Globus pallidus (tissue), 1 donor: ENCODE measurements at regions not wholly inside any gene's neighbourhood (a gene's known extent, or its start where the extent isn't known, plus 50 kb on each side); places are given as distances from the start of the nearest gene placed in this dataset.

ENCODE experiments used
- DNase-seq: peaks from one replicate; pipeline ENCODE4 v3.0.0-alpha.2; 2015; ENCODE audit warnings: low spot score

DNA sequence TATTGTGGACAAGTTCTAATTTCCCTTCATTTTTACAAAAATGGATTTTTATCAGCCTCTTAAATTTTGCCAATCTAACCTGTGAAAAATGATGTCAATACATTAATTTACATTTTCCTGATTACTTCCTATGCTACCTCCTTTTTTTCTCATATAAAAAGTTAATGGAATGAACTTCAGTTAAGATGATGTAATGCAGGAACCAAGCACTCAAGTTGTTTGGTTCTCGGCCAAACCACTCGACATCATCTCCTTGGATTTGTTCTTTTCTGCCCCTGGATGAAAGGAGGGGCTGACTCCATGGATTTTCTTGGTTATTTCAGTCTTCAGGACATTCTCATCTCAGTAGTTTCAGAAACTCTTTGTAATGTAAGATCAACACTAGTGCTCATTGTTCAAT is 253.1 kb upstream of the NXPH2 start:
- DNase-seq: no peak

DNA sequence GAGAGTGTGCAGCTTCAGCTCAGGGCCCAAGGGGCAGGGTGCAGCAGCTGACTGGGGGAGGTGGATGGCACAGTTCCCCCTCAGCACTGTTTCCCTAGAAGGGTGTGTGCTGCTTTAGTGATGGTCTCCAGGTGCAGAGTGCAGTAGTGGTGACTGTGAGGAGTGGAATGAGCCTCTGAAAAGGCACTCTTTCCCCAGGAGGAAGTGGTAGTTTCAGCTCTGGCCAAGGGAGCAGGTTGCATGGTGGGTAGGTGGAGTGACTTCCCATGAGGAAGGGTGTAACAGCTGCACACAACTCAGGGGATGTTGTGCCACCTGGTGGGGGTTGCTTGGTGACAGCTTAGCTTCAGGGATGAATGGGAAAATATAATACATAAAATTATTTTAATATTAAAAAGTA is 251.5 kb upstream of the NXPH2 start:
- no peak for DNase-seq

DNA sequence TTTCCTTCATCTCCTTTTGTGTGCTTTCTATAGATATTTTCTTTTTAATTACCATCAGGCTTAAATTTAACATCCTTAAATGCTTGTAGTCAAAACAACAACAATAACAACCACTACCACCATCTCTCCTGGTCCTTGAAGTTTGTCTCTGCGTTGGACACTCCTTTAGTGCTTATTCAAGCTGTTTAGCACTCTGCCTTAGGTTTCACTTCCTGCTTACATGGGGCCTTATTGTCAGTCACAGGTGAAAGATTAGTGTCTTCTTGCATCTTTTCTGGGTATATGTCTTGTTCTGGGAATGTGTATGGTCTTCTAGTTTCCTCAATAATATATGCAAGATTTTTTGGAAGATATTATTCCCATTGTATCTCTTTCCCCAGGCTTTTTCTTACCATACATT is 240.1 kb upstream of the NXPH2 start:
- DNase-seq: no peak

DNA sequence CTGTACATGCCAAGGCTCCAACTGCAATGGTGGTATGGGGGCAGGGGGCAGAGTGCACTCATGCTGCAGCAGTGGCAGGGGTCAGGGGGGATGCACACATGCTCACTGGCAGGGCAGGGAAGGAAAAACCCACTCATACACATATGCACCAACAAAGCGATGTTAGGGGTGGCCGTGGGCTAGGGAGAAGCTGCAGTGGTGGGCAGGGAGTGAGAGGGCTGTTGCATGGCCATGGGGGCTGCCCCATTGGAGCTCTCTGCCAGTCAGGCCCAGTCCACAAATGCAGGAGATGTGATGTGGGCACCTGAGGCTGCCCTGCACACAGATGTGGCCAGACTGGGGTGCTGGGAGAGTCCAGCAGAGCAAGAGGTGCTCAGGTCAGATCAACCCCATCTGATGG is 238.1 kb upstream of the NXPH2 start:
- DNase-seq: no peak

DNA sequence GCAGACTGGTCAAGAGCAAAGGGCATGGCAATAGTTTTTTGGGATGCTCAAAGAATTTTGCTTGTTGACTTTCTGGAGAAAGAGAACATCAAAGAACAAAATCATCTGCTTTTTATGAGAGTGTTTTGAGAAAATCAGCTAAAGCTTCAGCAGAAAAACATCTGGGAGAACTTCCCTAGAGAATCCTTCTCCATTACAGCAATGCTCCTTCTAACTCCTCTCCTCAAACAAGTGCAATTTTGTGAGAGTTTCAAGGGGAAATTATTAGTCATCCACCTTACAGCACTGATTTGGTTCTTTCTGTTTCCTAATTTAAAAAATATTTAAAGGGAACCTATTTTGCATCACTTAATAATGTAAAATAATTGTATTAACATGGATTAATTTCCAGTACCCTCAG is 226.9 kb upstream of the NXPH2 start:
- DNase-seq: no peak

DNA sequence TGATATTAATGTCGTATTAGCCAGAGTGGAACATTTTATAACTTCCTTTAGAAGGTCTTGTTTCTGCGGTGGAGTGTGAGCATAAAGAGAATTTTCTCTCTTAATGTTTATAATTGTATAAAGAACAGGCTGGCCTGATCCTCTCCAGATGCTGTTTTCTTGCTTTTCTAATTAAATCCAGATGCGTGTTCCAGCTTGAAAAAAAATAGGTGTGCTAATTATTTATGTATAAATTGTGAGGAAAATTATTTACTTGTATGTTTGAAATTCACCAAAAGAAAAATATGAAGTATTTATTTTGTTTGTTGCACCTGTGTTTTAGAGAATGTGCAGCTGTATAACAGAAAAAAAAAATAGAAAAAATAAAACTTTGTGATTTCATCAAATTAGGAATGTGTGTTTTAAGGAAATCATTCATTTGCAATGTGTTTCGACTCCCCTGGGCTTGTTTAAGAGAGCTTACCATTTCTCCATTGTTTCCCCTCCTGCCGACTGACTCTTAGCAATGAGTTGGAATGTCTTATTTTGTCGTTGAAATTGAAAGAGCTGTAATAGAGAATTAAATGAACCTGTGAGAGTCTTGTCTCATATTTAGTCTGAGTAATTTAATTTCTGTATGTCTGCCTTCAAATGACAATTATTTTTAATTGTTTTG is 220.1 kb upstream of the NXPH2 start:
- no peak for DNase-seq

DNA sequence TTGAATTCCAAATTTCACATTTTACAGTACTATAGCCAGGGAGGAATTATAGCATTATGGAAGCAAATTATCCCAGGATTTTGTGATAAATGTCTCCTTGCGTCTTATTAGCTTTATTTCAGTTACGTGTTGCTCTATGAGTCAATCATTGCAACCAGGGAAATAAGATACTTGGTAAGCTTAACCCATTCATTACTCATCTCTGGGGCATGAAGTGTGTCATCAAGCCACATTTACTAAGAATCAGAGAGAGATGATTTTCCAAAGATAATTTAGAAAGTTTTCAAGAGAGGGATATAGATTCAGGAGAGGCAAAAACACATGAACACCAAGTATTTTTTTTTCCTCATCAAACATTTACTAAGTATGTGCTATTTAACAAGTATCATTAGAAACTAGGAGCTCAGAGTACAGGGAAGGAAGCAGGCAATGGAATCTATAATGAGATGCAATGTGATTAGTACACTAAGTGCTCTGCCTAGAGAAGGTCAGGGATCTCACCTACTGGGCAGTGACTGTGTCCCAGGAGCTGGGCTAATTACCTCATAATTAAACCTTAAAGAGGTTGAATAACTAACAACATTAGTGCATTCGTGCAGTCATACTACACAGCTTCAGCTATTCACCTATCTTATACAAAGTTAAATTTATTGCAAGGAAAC is 217.8 kb upstream of the NXPH2 start:
- DNase-seq: no peak

DNA sequence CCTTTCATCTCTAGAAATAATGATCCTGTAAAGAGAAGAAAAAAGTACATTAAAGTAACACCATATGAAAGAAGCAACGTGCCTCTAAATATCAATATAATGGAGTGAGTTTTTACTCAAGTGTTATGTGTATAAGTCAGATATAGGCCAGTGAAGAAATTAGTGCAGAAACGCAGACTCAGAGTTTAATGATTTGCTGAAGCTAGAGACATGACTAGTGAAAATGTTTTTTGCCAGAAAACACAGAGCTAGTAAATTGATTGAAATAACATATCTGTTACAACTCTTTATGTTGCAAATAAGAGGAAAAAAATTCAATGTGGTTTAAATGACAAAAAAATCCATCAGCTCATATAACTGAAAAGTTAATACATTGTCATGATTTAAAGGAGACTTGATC is 217.2 kb upstream of the NXPH2 start:
- DNase-seq: no peak

DNA sequence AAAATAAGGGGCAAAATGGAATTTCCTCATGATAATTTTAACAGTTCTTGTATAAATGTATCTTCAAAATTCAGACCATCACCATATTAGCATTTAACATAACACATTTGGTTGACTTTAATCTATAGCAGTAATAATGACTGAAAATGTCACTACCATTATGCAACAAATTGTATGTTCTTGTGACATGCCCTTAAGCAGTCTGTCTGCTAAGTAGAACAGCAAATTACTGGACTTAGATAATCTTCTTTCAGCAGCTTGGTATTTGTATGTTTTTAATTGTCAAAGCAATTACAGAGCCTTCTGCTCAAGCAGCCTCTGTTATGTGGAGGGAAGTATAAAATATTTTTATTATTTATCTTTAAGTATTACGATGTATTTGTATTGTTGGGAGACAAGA is 214.3 kb upstream of the NXPH2 start:
- no peak for DNase-seq

DNA sequence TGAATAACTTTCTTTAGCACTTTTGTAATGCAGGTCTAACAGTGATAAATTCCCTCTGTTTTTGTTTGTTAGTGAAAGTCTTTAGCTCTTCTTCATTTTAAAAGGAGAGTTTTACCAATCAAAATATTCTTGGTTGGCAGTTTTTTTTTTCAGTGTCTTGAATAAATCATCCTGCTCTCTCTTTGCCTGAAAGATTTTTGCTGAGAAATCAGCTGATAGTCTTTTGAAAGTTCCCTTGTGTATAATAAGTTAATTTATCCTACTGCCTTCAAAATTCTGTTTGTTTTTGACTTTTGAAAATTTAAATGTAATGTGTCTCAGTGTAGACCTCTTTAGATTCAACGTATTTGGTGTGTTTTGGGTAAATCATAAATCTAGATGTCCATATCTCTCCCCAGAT is 205.7 kb upstream of the NXPH2 start:
- no peak for DNase-seq

DNA sequence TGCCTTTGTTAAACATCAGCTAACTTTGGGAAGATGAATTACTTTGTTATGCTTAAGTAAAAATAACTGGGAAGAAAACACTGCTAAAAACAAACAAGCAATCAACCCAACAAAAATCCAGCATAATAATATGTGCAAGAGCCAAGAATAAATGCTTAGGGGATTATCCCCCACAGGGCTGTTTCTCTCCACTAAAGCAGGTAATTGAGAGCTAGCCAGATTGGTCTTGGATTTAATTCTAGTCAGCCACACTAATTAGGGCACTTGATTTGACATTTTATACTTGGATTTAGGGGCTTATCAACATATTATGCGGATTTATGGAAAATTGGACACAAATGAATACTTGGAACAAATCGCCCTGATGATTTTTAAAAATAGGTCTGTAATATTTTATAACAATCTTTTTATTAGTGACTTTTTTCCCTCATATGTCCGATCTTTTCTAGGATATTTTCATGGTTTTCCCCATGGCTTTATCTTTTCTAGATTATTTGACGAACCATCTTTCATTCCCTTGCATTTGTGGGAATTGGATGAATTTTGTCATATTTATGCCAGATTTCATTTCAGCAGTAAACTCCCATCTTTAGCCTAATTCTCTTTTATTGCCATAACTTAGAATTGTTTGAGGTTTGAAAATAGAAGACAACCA is 199.1 kb upstream of the NXPH2 start:
- DNase-seq: no peak

DNA sequence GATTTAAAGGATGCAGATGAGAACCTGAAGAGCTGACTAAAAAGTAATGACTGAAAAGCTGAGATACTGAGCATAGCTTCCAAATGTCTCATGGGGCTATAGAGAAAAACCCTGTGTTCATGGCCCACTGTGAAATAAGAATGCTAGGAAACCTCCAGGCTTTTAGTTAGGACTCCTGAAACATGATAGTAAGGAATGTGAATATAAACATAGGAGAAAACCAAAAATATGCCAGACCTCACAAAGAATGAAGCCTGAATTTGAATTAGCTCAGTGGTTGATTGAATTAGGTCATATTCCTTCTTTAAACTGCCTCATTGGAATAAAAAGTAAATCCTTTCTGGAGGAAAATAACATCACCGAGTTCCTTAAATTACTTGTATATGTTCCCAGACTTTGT is 194.5 kb upstream of the NXPH2 start:
- DNase-seq: no peak

DNA sequence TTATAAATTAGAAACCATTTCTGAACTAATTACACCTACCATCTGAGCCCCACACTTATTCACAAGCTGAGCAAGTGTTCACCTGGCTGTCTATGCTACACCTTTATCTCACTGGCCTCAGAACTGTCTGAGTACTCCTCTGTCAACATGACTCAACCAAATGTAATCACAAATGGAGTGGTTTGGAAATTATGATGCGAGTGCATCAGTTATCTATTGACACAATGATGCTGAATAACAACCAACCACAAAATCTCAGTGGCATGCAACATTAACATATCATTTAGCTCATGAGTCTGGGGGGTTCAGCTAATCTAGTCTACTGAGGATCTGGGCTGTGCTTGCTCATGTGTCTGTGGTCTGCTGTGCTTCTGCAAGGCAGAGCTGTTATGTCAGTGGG is 184.2 kb upstream of the NXPH2 start:
- no peak for DNase-seq

DNA sequence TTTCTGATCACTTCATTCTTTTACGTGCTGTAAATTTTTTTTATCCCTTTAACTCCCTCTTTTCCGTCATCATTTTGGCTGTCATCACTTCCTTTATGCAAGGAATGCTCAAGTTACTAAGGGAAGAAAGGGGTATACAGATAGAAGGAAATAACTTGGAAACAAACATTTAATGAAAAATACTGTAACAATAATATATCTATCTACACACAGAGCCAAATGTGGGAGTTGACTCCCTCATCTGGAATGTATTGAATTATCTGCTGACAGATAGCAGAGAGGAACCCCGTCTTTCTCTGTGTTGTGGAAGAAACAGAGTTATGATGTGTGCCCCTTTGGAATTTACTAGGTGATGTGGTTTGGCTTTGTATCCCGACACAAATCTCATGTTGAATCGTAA is 182.5 kb upstream of the NXPH2 start:
- DNase-seq: no peak

DNA sequence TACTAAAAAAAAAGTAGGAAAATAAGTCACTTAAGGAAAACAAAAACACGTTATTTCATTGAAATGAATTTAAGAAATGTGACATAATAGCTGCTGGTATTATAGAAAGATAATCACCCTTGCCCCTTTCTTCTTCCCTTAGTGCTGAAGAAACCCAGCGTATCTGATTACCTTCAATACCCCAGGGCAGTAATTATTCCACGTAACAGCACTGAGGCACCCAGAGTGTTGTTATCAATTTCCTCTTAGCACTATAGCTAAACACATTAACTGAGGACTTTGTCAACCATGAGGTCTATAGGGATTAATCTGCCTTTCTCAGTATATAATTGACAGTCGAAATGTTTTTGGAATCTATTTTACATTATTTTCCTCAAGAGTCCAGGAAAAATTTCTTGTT is 180.0 kb upstream of the NXPH2 start:
- no peak for DNase-seq

DNA sequence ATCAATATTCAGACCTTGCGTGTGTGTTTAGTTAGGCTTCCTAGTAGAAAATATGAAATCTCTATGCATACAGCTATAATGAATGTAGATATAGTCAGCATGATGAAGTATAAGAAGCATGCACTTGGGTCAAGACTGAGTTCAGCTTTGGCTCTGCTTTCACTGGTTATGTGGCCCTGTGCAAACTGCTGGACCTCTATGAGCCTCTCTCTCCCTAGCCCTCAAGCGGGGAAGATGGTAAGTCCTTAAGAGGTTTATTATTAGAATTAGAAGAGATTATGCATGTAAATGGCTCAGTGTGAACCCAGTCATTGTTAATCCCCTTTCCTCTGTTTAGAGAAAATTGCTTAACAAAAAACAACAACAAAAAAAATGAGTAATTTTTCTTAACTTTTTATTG is 178.8 kb upstream of the NXPH2 start:
- DNase-seq: no peak

DNA sequence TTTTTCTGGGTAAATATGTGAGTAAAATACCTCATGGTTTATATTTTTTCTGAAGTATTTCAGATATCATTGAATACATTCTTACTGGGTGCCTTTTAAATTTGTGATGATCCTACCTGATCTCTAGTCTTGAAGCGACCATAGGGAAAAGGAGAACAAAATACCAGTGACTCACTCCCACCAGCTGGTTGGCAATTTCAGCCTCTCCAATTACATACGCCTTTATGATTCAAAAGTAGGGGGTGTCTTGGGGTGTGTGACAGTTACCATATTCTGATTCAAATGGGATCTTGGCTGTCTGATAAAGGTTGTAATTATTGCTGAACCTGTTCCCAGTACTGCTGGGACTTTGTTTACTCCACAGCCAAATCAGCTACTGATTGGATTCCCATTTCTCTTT is 175.9 kb upstream of the NXPH2 start:
- DNase-seq: no peak

DNA sequence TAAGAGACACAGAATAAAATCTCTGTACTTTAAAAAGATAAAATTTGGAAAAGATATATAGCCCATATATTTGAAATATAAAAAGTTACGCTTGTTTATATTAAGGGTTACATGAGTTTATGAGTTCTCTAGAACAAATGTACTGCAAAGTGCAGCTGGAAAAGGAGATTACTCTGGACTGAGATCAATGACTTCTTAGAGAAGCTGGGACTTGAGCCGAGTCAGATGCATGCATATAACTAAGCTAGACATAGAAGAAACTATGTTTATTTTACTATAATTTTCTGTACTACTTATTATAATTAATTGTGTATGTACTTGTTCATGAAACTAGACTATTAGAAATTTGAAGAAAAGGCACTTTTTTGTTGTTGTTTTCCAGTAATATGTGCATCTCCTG is 170.3 kb upstream of the NXPH2 start:
- no peak for DNase-seq

DNA sequence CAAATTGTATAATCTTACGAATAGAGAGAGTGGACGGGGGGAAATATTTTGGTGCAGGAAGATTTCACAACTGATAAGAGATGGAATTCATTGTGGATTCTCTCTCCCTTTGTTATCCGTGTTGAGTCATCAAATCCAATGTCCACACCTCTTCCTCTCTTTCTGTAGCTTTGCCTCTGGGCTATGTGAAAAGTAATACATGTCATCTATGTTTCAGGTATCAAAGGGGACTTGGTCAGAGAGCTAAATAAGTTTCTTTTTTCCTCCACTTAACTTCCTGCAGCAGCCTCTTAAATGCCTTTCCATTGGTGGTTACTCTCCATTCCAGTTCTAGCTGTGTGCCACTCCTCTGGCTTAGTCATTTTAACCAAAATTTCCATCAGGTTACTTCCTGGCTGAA is 169.3 kb upstream of the NXPH2 start:
- no peak for DNase-seq

DNA sequence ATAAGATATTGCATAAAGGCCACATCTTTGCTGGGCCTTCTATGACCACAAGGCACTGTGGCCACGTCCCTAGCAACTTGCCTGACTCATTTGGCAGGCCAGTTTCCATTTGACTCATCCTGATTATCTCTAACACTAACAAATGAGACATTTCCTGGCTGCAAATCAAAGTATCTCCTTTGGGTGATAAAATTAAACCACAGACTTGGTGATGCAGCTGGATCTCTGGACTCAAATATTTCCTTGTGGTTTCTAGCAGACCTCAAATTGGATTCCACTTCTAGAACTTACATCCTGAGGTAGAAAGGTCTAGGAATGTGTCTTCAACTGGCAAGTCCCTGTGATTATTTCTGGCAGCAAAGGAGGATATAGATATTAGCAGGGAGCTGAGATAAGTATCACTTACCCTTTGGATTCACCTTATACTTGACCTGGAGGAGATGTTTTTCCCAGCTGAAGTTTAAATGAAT is 167.9 kb upstream of the NXPH2 start:
- DNase-seq: no peak

DNA sequence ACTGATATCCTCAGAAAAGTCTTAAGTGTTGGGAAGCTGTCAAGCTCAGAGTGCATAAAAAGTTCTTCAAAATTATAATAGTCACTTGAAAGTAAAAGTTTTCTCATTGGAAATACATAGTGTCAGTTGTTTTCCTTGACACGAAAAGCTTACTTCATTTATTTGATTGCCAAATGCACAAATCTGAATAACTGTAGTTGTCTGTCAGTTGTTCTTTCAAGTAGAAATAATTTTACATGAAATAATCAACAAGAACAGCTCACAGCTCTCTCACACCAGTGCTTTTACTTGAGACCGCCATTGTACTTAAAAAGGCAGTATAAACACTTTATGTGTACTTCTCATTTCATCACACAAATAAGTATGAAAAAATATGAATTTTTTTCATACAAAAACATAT is 163.3 kb upstream of the NXPH2 start:
- DNase-seq: no peak

DNA sequence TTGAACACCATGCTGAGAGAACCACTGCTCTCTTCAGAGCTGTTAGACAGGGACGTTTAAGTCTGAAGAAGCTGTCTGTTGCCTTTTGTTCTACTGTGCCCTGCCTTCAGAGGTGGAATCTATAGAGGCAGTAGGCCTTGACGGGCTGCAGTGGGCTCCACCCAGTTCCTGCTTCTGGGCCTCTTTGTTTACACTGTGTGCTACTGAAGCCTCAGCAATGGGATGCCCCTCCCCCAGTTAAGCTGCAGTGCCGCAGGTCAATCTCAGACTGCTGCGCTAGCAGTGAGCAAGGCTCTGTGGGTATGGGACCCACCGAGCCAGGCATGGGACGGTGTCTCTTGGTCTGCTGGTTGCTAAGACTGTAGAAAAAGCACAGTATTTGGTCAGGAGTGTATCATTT is 162.3 kb upstream of the NXPH2 start:
- no peak for DNase-seq
